ENCODE measurements at regions not wholly inside any gene's neighbourhood (a gene's known extent, or its start where the extent isn't known, plus 50 kb on each side); places are given as distances from the start of the nearest gene placed in this dataset.

DNA sequence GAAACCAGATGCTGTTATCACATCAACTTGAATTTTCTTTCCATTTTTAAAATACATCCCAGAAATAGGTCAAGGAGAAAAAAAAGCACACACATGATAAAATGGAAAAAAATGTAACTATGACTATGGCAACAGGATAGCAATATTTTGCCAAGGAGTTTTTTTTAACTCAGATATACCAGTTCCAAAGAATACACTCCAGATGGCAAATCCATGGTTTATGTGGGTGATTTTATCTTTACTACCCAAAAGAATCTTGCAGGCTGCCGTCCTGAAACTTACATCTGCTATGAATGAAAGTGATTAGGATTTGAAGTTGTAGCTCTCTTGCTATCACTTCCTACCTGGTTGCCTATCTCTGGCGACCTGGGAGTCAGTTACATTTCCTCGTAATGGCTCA lies 91.0 kb upstream of the PLPPR4 start:
- Mint-ChIP-seq H3K9me3 (ENCODE audit: unreplicated experiment) (no peaks in the 10 kb centered on the region), H3K4me3 (ENCODE audit: unreplicated experiment) (no peak overlapping the region), H3K4me1 (ENCODE audit: low read depth, unreplicated experiment) (peaks cover 4% of the 10 kb centered on the region), H3K27ac (ENCODE audit: unreplicated experiment) (no peak overlapping the region), H3K36me3 (ENCODE audit: unreplicated experiment) (no peaks in the 10 kb centered on the region), H3K27me3 (ENCODE audit: unreplicated experiment) (no peaks in the 10 kb centered on the region)
- TF ChIP-seq, protein P1, sequence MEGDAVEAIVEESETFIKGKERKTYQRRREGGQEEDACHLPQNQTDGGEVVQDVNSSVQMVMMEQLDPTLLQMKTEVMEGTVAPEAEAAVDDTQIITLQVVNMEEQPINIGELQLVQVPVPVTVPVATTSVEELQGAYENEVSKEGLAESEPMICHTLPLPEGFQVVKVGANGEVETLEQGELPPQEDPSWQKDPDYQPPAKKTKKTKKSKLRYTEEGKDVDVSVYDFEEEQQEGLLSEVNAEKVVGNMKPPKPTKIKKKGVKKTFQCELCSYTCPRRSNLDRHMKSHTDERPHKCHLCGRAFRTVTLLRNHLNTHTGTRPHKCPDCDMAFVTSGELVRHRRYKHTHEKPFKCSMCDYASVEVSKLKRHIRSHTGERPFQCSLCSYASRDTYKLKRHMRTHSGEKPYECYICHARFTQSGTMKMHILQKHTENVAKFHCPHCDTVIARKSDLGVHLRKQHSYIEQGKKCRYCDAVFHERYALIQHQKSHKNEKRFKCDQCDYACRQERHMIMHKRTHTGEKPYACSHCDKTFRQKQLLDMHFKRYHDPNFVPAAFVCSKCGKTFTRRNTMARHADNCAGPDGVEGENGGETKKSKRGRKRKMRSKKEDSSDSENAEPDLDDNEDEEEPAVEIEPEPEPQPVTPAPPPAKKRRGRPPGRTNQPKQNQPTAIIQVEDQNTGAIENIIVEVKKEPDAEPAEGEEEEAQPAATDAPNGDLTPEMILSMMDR (IDR thresholded peaks at IDR 0.05; ENCODE audit: partially characterized antibody, unreplicated experiment), result no peak
- no peak for DNase-seq

DNA sequence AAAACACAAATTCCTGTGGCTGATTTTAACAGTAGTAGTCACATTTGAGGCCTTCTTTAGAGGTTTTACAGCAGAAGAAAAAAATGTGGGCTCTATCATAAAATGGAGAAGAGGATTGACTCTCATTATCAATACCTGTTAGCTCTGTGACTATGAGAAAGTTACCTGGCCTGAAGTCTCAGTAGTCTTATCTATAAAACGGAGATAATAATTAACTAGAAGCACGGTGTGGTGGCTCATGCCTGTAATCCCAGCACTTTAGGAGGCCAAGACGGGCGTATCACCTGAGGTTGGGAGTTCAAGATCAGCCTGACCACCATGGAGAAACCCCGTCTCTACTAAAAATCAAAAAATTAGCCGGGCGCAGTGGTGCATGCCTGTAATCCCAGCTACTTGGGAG lies 90.4 kb upstream of the PLPPR4 start:
- no peak overlapping the region for H3K4me3 Mint-ChIP-seq (ENCODE audit: unreplicated experiment)
- DNase-seq, result no peak
- TF ChIP-seq, protein P1 (IDR thresholded peaks at IDR 0.05; ENCODE audit: partially characterized antibody, unreplicated experiment), result no peak
- H3K27ac Mint-ChIP-seq (ENCODE audit: unreplicated experiment), result no peak overlapping the region
- H3K9me3 Mint-ChIP-seq (ENCODE audit: unreplicated experiment), result no peaks in the 10 kb centered on the region
- peaks cover 4% of the 10 kb centered on the region for H3K4me1 Mint-ChIP-seq (ENCODE audit: low read depth, unreplicated experiment)
- H3K27me3 Mint-ChIP-seq (ENCODE audit: unreplicated experiment), result no peaks in the 10 kb centered on the region
- no peaks in the 10 kb centered on the region for H3K36me3 Mint-ChIP-seq (ENCODE audit: unreplicated experiment)

DNA sequence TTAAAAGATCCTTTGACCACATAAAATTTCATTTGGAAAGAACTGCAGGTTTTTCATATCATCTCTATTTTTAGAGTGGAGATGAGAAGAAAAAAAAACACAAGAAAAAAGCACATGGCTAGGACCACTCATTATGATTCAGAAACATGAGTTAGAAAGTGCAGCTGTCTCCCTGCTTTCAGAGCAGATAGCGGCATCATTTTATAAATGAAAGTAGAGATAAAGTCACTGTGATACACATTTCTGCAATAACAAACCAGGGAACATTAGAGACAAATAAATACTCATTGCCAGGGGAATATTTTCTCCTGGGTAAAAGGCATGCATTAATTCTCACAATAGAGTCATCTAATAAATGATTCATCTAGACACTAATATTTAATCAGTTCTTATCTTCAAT lies 87.5 kb upstream of the PLPPR4 start:
- Mint-ChIP-seq H3K36me3 (ENCODE audit: unreplicated experiment) (no peaks in the 10 kb centered on the region), H3K27me3 (ENCODE audit: unreplicated experiment) (peaks cover 2% of the 10 kb centered on the region), H3K27ac (ENCODE audit: unreplicated experiment) (no peak overlapping the region), H3K4me1 (ENCODE audit: low read depth, unreplicated experiment) (peaks cover 13% of the 10 kb centered on the region), H3K4me3 (ENCODE audit: unreplicated experiment) (no peak overlapping the region), H3K9me3 (ENCODE audit: unreplicated experiment) (no peaks in the 10 kb centered on the region)
- no peak for DNase-seq
- TF ChIP-seq, protein P1 (IDR thresholded peaks at IDR 0.05; ENCODE audit: partially characterized antibody, unreplicated experiment), result no peak

DNA sequence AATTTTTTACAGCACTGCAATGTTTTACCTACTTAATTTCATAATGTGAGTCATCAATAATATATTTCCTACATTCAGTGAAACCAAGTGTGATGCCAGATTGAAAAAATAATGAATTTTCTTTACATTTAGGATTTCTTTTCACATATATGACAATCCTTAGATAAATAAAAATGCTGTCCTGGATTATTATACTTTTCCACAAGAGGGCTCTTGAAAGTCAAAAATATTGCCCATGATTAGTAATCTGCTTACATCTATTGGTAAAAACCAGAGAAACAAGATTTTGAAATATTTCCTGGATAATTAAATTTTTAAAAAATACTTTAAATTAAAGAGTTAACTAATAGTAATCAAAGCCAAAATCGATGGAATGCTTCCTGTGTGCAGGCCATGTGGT lies 86.8 kb upstream of the PLPPR4 start:
- Mint-ChIP-seq H3K27me3 (ENCODE audit: unreplicated experiment) (peaks cover 2% of the 10 kb centered on the region), H3K27ac (ENCODE audit: unreplicated experiment) (no peak overlapping the region), H3K36me3 (ENCODE audit: unreplicated experiment) (no peaks in the 10 kb centered on the region), H3K4me3 (ENCODE audit: unreplicated experiment) (no peak overlapping the region), H3K9me3 (ENCODE audit: unreplicated experiment) (no peaks in the 10 kb centered on the region), H3K4me1 (ENCODE audit: low read depth, unreplicated experiment) (peaks cover 13% of the 10 kb centered on the region)
- TF ChIP-seq, protein P1 (IDR thresholded peaks at IDR 0.05; ENCODE audit: partially characterized antibody, unreplicated experiment), result no peak
- DNase-seq, result no peak

DNA sequence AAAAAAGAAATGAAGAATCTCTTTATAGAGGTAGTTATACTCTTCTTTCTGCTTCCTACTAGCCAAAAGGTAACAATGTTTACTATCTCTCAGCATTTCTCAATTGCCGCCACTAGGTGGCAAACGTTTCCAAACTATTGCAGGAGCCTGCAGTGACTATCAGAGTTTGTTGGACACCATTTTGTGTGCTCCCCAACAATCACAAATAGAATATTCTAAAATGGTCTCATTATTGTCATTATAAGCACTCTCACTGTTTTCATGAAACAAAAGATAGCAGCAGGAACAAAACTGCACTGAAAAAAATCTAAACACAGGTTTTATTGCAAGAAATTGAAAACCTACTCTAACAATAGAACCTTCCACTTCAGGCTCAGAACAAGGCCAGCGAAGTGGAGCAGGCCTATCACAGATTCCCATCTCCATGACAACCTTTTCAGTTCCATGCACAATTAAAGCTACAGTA lies 83.9 kb upstream of the PLPPR4 start:
- Mint-ChIP-seq H3K9me3 (ENCODE audit: unreplicated experiment) (no peaks in the 10 kb centered on the region), H3K36me3 (ENCODE audit: unreplicated experiment) (no peaks in the 10 kb centered on the region), H3K4me3 (ENCODE audit: unreplicated experiment) (peak overlapping the region; percentile 36), H3K27ac (ENCODE audit: unreplicated experiment) (peak overlapping the region; percentile 96), H3K4me1 (ENCODE audit: low read depth, unreplicated experiment) (peaks cover 13% of the 10 kb centered on the region), H3K27me3 (ENCODE audit: unreplicated experiment) (peaks cover 2% of the 10 kb centered on the region)
- peak; percentile 76 for DNase-seq
- TF ChIP-seq, protein P1 (IDR thresholded peaks at IDR 0.05; ENCODE audit: partially characterized antibody, unreplicated experiment), result peak; percentile 97
